Suprapubic skin (tissue), 3 donors: ENCODE measurements at regions not wholly inside any gene's neighbourhood (a gene's known extent, or its start where the extent isn't known, plus 50 kb on each side); places are given as distances from the start of the nearest gene placed in this dataset.

Experiments used
- CTCF ChIP-seq, 2 donors: fragments of 200-600 bp in 1 of 2; fragments of 450-650 bp in 1 of 2; sonication (generic) in 1 of 2; IDR thresholded peaks; one replicate each; pipeline ENCODE4 v1.5.1; 2016 to 2019; ENCODE audit warnings: antibody characterized with exemption in 2 of 2, mild to moderate bottlenecking in 1 of 2, moderate library complexity in 1 of 2
- POLR2AphosphoS5 ChIP-seq, 3 donors: sonication (generic); formaldehyde crosslinking; IDR thresholded peaks; one replicate each; pipeline ENCODE4 v1.6.1; 2017; ENCODE audit warnings: antibody characterized with exemption in 3 of 3

DNA sequence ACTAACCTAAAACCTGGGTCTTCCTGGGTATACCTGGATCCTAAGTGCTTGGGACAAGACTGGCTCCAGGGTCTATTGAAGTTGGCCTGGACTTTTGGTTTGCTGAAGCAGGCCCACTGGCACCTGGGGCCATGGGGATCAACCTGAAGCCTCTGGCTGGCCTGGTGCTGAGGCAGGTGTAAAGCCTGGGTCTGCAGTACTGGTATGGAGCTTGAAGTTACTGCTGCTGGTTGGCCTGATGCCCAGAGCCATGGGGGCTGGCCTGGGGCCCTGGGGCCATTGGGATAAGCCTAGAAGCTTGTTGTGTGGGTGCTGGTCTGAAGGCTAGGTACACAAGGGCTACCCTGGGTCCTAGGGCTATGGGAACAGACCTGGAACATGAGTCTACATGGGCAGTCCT is 743.2 kb upstream of the GRIA3 start:
- TF ChIP-seq CTCF (IDR thresholded peaks at IDR 0.05) (no peak), POLR2AphosphoS5 (IDR thresholded peaks at IDR 0.05) (no peak)
